ENCODE measurements at regions not wholly inside any gene's neighbourhood (a gene's known extent, or its start where the extent isn't known, plus 50 kb on each side); places are given as distances from the start of the nearest gene placed in this dataset.
A peak's percentile ranks its signal among the peaks of the same experiment; 100 is the strongest.

- WGBS (ENCODE audit: insufficient coverage, insufficient replicate concordance, low lambda C conversion rate, missing lambda C conversion rate) = 18% methylated on average over 3 of the region's 3 CpGs
- H3K9ac ChIP-seq (ENCODE audit: control insufficient read depth, insufficient read depth, low read length) = no peak overlapping the region
- intact Hi-C loops (cut with micrococcal nuclease; ENCODE audit: unreplicated experiment) (no loop called here), in situ Hi-C loops (cut with MboI) (no loop called here)
- ATAC-seq (peak; percentile 74), FAIRE-seq (no peak), DNase-seq (ENCODE audit: low read depth, low spot score) (no peak)
- ChIA-PET POLR2A (no interaction called here), SMC1A (ENCODE audit: uncharacterized antibody, unreplicated experiment) (no interaction called here), CTCF (no interaction called here), RAD21 (ENCODE audit: unreplicated experiment) (no interaction called here)
- no peaks in the 10 kb centered on the region for H3K9me3 ChIP-seq (replicated peaks; ENCODE audit: control insufficient read depth, insufficient read depth, low read length)
- no peak overlapping the region for H3K4me3 ChIP-seq
- no peaks in the 10 kb centered on the region for H3K36me3 ChIP-seq (ENCODE audit: control insufficient read depth in 2 of 2, insufficient read depth in 2 of 2, low read length in 1 of 2)
- H3K4me1 ChIP-seq (ENCODE audit: control insufficient read depth, insufficient read depth, low read length) = 0 out of 2 replicates have a peak, but pooled peaks cover 3% of the 10 kb centered on the region
- H3K79me2 ChIP-seq (ENCODE audit: control insufficient read depth, insufficient read depth, low read length) = no peaks in the 10 kb centered on the region
- no peaks in the 10 kb centered on the region for H4K20me1 ChIP-seq (ENCODE audit: control insufficient read depth, insufficient read depth)
- no peak overlapping the region for H3K27ac ChIP-seq (ENCODE audit: control insufficient read depth, insufficient read depth)
- no peaks in the 10 kb centered on the region for H3K27me3 ChIP-seq (replicated peaks in 1 of 2; ENCODE audit: control insufficient read depth in 2 of 2, insufficient read depth in 2 of 2, low read length in 1 of 2)
- no TSS peak for BruUV-seq (replicated peaks)
- H3K4me2 ChIP-seq (ENCODE audit: control insufficient read depth, insufficient read depth) = no peak overlapping the region
- no peak overlapping the region for H2AFZ ChIP-seq (ENCODE audit: control insufficient read depth, low read depth, low read length)
- TF ChIP-seq ZNF592 (IDR thresholded peaks at IDR 0.05) (no peak), SRF (IDR thresholded peaks at IDR 0.05; ENCODE audit: low read depth in 2 of 2, low read length in 2 of 2) (no peak), CBX5 (IDR thresholded peaks at IDR 0.05; ENCODE audit: low read depth) (no peak), IRF3 (IDR thresholded peaks at IDR 0.05) (no peak), IKZF2 (IDR thresholded peaks at IDR 0.05) (peak; percentile 62 to 74; a peak in 3 of 4 replicates), SPI1 (IDR thresholded peaks at IDR 0.05; ENCODE audit: borderline replicate concordance, insufficient read depth, low read depth, low read length) (peak; percentile 80), RUNX3 (IDR thresholded peaks at IDR 0.05; ENCODE audit: low read length) (no peak), NRF1 (conservative IDR thresholded peaks at IDR 0.05; ENCODE audit: low read depth, low read length) (no peak), E4F1 (IDR thresholded peaks at IDR 0.05; ENCODE audit: borderline replicate concordance, partially characterized antibody) (no peak), E2F8 (IDR thresholded peaks at IDR 0.05; ENCODE audit: low read depth, partially characterized antibody) (no peak), ATF7 (IDR thresholded peaks at IDR 0.05; ENCODE audit: low read depth) (peak; percentile 25; the same call in 1 of the 2 replicates), HCFC1 (IDR thresholded peaks at IDR 0.05; ENCODE audit: low read length) (no peak), BACH1 (IDR thresholded peaks at IDR 0.05; ENCODE audit: borderline replicate concordance) (no peak)
Observed at GRCh38 chr1:83130886-83131691, 867.8 kb downstream of the TTLL7 start.
